ENCODE measurements at regions not wholly inside any gene's neighbourhood (a gene's known extent, or its start where the extent isn't known, plus 50 kb on each side); places are given as distances from the start of the nearest gene placed in this dataset.

DNA sequence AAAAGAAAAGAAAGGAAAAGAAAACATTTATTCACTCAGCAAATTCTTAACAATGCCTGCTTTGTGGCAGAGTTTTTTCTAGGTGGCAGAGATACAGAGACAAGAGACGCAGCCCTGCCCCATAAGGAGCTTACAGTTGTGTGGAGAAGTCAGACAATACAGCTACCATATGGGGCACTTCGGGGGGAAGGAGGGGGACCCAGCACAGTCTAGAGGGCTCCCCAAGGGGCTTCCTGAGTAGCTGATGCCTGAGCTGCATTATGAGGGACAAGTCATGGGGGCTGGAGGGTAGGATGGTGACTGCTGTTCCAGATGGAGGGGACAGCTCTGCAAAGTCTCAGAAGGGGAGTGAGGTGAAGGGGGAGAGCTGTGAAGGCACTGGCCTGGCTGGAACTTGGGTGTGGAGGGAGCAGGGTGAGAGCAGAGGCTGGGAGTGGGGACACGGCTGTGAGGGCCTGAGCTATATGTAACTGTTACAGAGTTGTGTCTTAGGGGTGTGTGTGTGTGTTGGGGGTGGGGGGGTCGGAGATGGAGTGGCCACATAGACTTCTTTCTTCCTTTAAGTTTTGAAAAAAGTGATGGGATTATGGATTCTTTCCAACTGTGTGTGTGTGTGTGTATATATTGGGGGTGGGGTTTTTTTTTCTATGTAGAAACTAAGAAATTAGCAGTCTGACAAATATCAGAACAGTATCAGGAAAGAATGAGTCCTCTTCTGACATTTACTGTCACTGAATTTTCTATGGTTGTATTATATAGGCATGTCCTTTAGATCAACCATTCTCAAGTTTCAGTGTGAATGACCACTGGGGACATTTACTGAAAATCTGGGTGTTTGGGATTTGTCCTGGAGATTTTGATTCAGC, 66.0 kb upstream of the HAAO start:
- TF ChIP-seq, protein P1, sequence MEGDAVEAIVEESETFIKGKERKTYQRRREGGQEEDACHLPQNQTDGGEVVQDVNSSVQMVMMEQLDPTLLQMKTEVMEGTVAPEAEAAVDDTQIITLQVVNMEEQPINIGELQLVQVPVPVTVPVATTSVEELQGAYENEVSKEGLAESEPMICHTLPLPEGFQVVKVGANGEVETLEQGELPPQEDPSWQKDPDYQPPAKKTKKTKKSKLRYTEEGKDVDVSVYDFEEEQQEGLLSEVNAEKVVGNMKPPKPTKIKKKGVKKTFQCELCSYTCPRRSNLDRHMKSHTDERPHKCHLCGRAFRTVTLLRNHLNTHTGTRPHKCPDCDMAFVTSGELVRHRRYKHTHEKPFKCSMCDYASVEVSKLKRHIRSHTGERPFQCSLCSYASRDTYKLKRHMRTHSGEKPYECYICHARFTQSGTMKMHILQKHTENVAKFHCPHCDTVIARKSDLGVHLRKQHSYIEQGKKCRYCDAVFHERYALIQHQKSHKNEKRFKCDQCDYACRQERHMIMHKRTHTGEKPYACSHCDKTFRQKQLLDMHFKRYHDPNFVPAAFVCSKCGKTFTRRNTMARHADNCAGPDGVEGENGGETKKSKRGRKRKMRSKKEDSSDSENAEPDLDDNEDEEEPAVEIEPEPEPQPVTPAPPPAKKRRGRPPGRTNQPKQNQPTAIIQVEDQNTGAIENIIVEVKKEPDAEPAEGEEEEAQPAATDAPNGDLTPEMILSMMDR (IDR thresholded peaks at IDR 0.05; ENCODE audit: low read depth, low read length), result no peak
- DNase-seq (ENCODE audit: low read depth, low spot score), result no peak
- H3K27ac ChIP-seq (ENCODE audit: low read depth, low read length), result no peak overlapping the region
- POLR2A ChIA-PET, result no interaction called here
- H3K9me3 ChIP-seq (ENCODE audit: control insufficient read depth, insufficient read depth, low read length), result no peaks in the 10 kb centered on the region; the same call in 1 of the 2 replicates
- CTCF ChIA-PET, result interaction anchor here (0.6 to 2.9 kb wide), 28 partner anchors 9 to 719 kb away, joined by 3 to 43 read pairs (median 5); no protein-coding TSS in a partner anchor
- H3K27me3 ChIP-seq (ENCODE audit: control insufficient read depth, insufficient read depth, low read length), result no peaks in the 10 kb centered on the region
- no peak overlapping the region for H3K4me3 ChIP-seq (ENCODE audit: low read depth, low read length)

DNA sequence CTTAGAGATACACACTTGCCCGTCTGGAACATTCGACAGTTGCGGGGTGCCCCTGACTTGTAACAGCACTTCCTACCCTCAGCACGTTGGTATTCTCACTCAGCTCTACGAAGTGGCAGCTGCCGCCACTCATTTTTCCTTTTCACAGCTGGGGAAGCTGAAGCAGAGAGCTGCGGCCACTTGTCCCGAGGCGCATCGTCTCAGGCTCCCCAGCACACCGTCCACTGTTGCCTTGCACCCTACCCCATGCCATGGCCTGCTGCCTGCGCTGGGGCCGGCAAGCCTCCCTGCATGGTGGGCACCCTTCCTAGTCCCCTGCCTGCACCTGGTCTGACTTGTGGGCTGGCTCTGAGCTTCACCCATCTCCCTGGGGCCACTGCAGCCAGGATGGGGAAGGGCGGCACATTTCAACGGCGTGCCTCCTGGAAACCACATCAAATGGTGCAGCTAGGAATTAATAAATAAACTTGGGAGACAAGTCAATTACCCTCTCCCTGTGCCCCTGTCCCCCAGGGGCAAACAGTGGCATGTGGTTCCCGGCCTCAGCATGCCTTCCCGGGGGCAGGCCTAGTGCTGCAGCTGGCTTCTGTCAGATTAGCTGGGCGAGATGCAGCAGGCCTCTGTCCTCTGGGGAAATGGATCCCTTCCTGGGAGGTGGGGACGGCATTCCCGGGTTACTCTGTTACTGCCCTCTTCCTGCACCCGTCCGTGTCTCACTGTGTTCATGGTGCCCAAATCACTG, 64.7 kb upstream of the HAAO start:
- Histone ChIP-seq H3K4me3 (ENCODE audit: low read depth, low read length) (no peak overlapping the region), H3K27me3 (ENCODE audit: control insufficient read depth, insufficient read depth, low read length) (no peaks in the 10 kb centered on the region), H3K9me3 (ENCODE audit: control insufficient read depth, insufficient read depth, low read length) (no peaks in the 10 kb centered on the region; the same call in 1 of the 2 replicates), H3K27ac (ENCODE audit: low read depth, low read length) (no peak overlapping the region)
- no peak for DNase-seq (ENCODE audit: low read depth, low spot score)
- ChIA-PET POLR2A (no interaction called here), CTCF (interaction anchor here (1.4 to 2.9 kb wide), 3 partner anchors 372 to 721 kb away, joined by 3 to 11 read pairs (median 5); no protein-coding TSS in a partner anchor)
- TF ChIP-seq, protein P1 (IDR thresholded peaks at IDR 0.05; ENCODE audit: low read depth, low read length), result no peak

DNA sequence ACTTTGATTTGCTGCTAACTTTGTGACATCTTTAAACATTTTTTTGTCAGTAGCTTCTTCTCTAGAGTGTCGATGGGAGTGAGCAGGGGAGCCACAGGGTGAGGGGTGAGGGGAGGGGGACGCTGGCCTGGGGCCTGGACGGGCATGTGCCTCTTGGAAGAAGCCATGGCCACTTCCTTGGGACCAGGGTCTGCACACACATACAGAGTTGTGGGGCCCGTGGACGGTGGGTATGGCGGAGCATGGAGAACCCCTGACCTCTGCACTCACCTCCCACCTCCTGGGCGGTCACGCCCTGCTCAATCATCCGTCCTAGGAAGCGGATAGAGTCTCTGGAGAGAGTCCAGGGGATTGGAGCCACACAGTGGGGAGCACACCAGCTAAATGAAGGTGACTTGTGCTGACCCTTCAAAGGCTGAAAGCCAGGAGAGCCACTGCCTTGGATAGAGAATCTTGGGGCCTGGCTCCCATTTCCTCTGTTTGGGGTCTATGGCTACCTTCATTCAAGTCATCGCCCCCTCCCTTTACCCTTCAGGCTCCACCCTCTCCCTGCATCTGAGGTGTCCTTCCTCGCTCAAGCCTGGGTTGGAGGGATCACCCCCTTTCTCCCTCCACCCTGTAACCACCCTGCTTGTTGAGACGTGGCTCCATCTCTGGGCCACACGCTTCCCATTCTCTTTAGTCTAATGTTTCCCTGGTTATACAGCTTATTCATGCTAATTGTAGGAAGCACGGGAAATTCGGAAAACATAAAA, 63.9 kb upstream of the HAAO start:
- Histone ChIP-seq H3K4me3 (ENCODE audit: low read depth, low read length) (no peak overlapping the region), H3K9me3 (ENCODE audit: control insufficient read depth, insufficient read depth, low read length) (no peaks in the 10 kb centered on the region; the same call in 1 of the 2 replicates), H3K27ac (ENCODE audit: low read depth, low read length) (no peak overlapping the region), H3K27me3 (ENCODE audit: control insufficient read depth, insufficient read depth, low read length) (no peaks in the 10 kb centered on the region)
- TF ChIP-seq, protein P1 (IDR thresholded peaks at IDR 0.05; ENCODE audit: low read depth, low read length), result no peak
- ChIA-PET POLR2A (no interaction called here), CTCF (interaction anchor here (1.4 kb wide), 2 partner anchors 373 to 629 kb away, joined by 3 to 5 read pairs; no protein-coding TSS in a partner anchor)
- no peak for DNase-seq (ENCODE audit: low read depth, low spot score)

DNA sequence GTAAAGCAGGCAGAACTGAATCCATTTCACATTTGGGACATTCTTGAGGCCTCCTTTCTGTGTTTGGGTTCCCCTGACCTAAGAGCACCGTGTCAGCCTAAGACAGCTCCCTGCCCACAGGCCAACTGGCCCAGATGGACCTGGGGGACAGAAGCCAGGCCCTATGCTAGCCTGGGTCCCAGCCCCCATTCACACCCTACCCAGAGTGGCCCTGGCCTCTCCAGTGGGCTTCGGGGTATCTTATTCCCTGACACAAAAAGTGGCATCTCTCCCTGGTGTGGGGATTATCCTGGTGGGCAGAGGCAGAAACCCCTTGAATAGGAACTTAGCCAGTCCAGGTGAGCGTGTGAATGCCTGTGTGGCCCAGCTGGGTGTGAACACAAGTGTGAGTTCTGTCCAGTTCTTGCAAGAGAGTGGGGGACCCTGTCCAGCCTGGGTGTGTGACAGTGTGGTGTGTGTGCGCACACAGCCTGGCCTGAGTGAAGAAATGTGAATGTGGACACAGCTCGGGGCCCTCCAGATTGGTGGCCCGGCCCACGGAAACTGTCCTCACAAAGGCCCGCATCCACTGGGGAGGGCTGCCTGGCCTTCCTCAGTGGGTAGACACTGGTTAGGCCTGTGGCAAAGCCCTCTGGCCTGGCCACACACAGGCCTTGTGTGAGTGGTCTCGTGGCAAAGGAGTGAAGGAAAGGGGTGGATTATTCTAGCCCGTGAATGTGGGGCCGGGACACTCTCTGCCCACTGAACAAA, 63.0 kb upstream of the HAAO start:
- ChIA-PET CTCF (interaction anchor here (0.6 kb wide), 2 partner anchors 367 to 447 kb away, joined by 3 read pairs; no protein-coding TSS in a partner anchor), POLR2A (no interaction called here)

More for the DNA sequence above, 63.0 kb upstream of the HAAO start:
- Histone ChIP-seq H3K27me3 (ENCODE audit: control insufficient read depth, insufficient read depth, low read length) (no peaks in the 10 kb centered on the region), H3K9me3 (ENCODE audit: control insufficient read depth, insufficient read depth, low read length) (no peaks in the 10 kb centered on the region; the same call in 1 of the 2 replicates), H3K4me3 (ENCODE audit: low read depth, low read length) (no peak overlapping the region), H3K27ac (ENCODE audit: low read depth, low read length) (no peak overlapping the region)
- TF ChIP-seq, protein P1 (IDR thresholded peaks at IDR 0.05; ENCODE audit: low read depth, low read length), result no peak
- no peak for DNase-seq (ENCODE audit: low read depth, low spot score)

Measured in AG04450 (cell line).